MM.1S (cell line): ENCODE measurements at regions not wholly inside any gene's neighbourhood (a gene's known extent, or its start where the extent isn't known, plus 50 kb on each side); places are given as distances from the start of the nearest gene placed in this dataset.

Source experiments
- DNase-seq: peaks from one replicate; pipeline ENCODE4 v3.0.0-alpha.2; 2015
- H2AFZ ChIP-seq: fragments of 300-600 bp; sonication (generic); 2 replicates; pipeline ENCODE4 v1.6.0; 2016; ENCODE audit warnings: antibody characterized with exemption, low read length
- H3F3A ChIP-seq: fragments of 300-600 bp; sonication (generic); 2 replicates; pipeline ENCODE4 v1.6.1; 2016; ENCODE audit warnings: mild to moderate bottlenecking, antibody characterized with exemption, low read length, moderate library complexity, mixed read lengths; ENCODE audit not compliant: insufficient read depth
- H3K27ac ChIP-seq: fragments of 300-600 bp; sonication (generic); 2 replicates; pipeline ENCODE4 v1.5.1; 2016; ENCODE audit warnings: mild to moderate bottlenecking, low read length
- H3K27me3 ChIP-seq: fragments of 300-600 bp; sonication (generic); replicated peaks from 2 replicates; pipeline ENCODE4 v1.6.0; 2016; ENCODE audit warnings: low read length; ENCODE audit not compliant: insufficient read depth
- H3K36me3 ChIP-seq: fragments of 300-600 bp; sonication (generic); replicated peaks from 2 replicates; pipeline ENCODE4 v1.6.1; 2016; ENCODE audit warnings: mild to moderate bottlenecking, low read length, mixed read lengths; ENCODE audit not compliant: insufficient read depth
- H3K4me1 ChIP-seq: fragments of 300-600 bp; sonication (generic); 2 replicates; pipeline ENCODE4 v1.6.1; 2016; ENCODE audit warnings: low read length, mixed read lengths
- H3K4me2 ChIP-seq: fragments of 300-600 bp; sonication (generic); 2 replicates; pipeline ENCODE4 v1.6.0; 2016; ENCODE audit warnings: low read depth, low read length
- H3K4me3 ChIP-seq: fragments of 300-600 bp; sonication (generic); 2 replicates; pipeline ENCODE4 v1.5.1; 2016; ENCODE audit warnings: low read length, mixed read lengths
- H3K79me2 ChIP-seq: fragments of 300-600 bp; sonication (generic); 2 replicates; pipeline ENCODE4 v1.6.1; 2016; ENCODE audit warnings: mixed run types, low read length, mixed read lengths
- H3K9ac ChIP-seq: fragments of 300-600 bp; sonication (generic); 2 replicates; pipeline ENCODE4 v1.6.1; 2016; ENCODE audit warnings: low read length, mixed read lengths
- H3K9me2 ChIP-seq: fragments of 300-600 bp; sonication (generic); replicated peaks from 2 replicates; pipeline ENCODE4 v1.6.1; 2016; ENCODE audit warnings: mild to moderate bottlenecking, low read length, mixed read lengths; ENCODE audit not compliant: insufficient read depth
- H3K9me3 ChIP-seq: fragments of 300-600 bp; sonication (generic); replicated peaks from 2 replicates; pipeline ENCODE4 v1.6.1; 2016; ENCODE audit warnings: mild to moderate bottlenecking, low read length, mixed read lengths; ENCODE audit not compliant: insufficient read depth
- H4K20me1 ChIP-seq: fragments of 300-600 bp; sonication (generic); 2 replicates; pipeline ENCODE4 v1.6.1; 2016; ENCODE audit warnings: mild to moderate bottlenecking, low read length, moderate library complexity, mixed read lengths; ENCODE audit not compliant: insufficient read depth
- EZH2 ChIP-seq: fragments of 300-600 bp; sonication (generic); optimal IDR thresholded peaks from 2 replicates; pipeline ENCODE3; 2017; ENCODE audit warnings: low read depth, mild to moderate bottlenecking, antibody characterized with exemption, low read length, mixed read lengths
- EZH2phosphoT487 ChIP-seq: fragments of 300-600 bp; sonication (generic); IDR thresholded peaks from 2 replicates; pipeline ENCODE4 v1.6.1; 2018; ENCODE audit warnings: antibody characterized with exemption, low read length
- TF ChIP-seq, protein P1 (sequence below): fragments of 300-600 bp; sonication (generic); IDR thresholded peaks from 2 replicates; pipeline ENCODE4 v1.5.1; 2016; ENCODE audit warnings: antibody characterized with exemption, low read length, mixed read lengths

DNA sequence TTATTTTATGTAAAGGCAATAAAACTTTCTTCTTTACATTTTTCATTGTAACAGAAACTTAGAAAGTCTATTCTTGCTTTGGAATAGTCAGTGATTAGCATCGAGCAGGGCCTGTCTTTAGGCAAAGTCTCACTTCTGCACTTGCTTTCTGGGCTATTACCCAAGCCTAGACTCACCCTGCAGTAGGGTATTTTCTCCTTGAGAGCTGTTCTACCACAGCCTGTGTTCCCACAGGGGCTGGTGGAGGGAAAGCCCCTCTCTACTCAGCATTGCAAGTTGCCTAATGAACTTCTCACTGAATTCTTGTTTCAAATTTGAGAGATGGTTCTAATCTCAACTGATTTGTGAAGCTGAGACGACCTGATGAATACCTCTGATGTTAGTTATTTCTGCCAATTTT lies 111.7 kb upstream of the KLHL14 start:
- no peak overlapping the region for H3K27ac ChIP-seq
- DNase-seq: peak; percentile 15
- H3K9me2 ChIP-seq: no peaks in the 10 kb centered on the region
- no peaks in the 10 kb centered on the region for H3K79me2 ChIP-seq
- H3K4me1 ChIP-seq: peaks cover 18% of the 10 kb centered on the region
- no peaks in the 10 kb centered on the region for H3K36me3 ChIP-seq
- no peak overlapping the region for H3K9ac ChIP-seq
- no peaks in the 10 kb centered on the region for H3F3A ChIP-seq
- no peaks in the 10 kb centered on the region for H4K20me1 ChIP-seq
- no peak overlapping the region for H3K4me3 ChIP-seq
- no peaks in the 10 kb centered on the region for H3K9me3 ChIP-seq
- TF ChIP-seq EZH2: no peak
- TF ChIP-seq, protein P1, sequence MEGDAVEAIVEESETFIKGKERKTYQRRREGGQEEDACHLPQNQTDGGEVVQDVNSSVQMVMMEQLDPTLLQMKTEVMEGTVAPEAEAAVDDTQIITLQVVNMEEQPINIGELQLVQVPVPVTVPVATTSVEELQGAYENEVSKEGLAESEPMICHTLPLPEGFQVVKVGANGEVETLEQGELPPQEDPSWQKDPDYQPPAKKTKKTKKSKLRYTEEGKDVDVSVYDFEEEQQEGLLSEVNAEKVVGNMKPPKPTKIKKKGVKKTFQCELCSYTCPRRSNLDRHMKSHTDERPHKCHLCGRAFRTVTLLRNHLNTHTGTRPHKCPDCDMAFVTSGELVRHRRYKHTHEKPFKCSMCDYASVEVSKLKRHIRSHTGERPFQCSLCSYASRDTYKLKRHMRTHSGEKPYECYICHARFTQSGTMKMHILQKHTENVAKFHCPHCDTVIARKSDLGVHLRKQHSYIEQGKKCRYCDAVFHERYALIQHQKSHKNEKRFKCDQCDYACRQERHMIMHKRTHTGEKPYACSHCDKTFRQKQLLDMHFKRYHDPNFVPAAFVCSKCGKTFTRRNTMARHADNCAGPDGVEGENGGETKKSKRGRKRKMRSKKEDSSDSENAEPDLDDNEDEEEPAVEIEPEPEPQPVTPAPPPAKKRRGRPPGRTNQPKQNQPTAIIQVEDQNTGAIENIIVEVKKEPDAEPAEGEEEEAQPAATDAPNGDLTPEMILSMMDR: no peak
- TF ChIP-seq EZH2phosphoT487: no peak
- no peak overlapping the region for H3K4me2 ChIP-seq
- no peak overlapping the region for H2AFZ ChIP-seq
- H3K27me3 ChIP-seq: no peaks in the 10 kb centered on the region

DNA sequence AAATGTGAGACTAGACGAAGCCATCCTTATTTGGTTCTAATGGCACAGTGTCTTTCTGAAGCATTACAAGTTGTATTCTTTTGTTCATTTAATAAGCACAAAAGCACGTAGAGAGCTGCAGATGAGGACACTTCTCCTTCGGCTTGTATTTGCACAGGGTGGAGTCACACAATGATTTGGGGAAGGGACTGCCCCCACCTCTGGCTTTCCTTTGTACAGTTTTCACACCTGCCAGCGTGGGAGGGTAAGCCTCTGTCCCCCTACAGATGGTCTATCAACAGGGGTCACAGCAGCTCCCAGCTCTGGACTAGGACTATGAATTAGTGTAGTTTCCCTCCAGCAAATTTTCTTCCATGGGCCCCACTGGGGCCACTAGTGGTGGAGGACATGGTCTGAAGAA lies 108.2 kb upstream of the KLHL14 start:
- Histone ChIP-seq H3F3A (no peaks in the 10 kb centered on the region), H2AFZ (no peak overlapping the region), H3K9me2 (no peaks in the 10 kb centered on the region), H3K36me3 (no peaks in the 10 kb centered on the region), H3K9ac (no peak overlapping the region), H4K20me1 (no peaks in the 10 kb centered on the region), H3K4me3 (no peak overlapping the region), H3K9me3 (no peaks in the 10 kb centered on the region), H3K4me1 (peaks cover 22% of the 10 kb centered on the region), H3K4me2 (peak overlapping the region; percentile 13; the same call in 1 of the 2 replicates), H3K27me3 (no peaks in the 10 kb centered on the region), H3K79me2 (no peaks in the 10 kb centered on the region), H3K27ac (peak overlapping the region; percentile 13; the same call in 1 of the 2 replicates)
- TF ChIP-seq, protein P1: no peak
- TF ChIP-seq EZH2phosphoT487: no peak
- no peak for TF ChIP-seq EZH2
- no peak for DNase-seq

DNA sequence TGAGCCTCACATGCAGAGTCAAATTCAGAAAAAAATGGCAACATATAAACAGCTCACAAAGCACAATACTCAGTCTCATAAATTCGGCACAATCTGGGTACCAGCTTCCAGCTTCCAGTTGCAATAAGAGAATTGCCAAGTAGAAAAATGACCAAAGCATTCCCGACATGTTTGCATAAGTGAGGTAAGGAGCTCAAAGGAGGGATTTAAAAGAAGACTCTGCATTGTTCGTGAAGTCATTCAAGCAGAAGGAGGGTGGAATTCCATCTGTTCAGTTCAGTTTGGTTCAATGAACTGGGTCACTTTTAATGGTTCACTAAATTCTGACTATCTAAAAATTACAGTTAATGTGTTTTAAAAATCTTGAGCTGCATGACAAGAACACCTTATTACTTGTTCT lies 106.7 kb upstream of the KLHL14 start:
- TF ChIP-seq EZH2phosphoT487 (no peak), EZH2 (no peak)
- Histone ChIP-seq H3K27me3 (no peaks in the 10 kb centered on the region), H3K27ac (no peak overlapping the region), H2AFZ (no peak overlapping the region; the same call in 1 of the 2 replicates), H3K4me3 (no peak overlapping the region), H3K9me2 (no peaks in the 10 kb centered on the region), H3K9me3 (no peaks in the 10 kb centered on the region), H3K4me1 (peaks cover 22% of the 10 kb centered on the region), H4K20me1 (no peaks in the 10 kb centered on the region), H3K79me2 (no peaks in the 10 kb centered on the region), H3K4me2 (no peak overlapping the region), H3K9ac (no peak overlapping the region), H3F3A (no peaks in the 10 kb centered on the region), H3K36me3 (no peaks in the 10 kb centered on the region)
- DNase-seq: no peak

DNA sequence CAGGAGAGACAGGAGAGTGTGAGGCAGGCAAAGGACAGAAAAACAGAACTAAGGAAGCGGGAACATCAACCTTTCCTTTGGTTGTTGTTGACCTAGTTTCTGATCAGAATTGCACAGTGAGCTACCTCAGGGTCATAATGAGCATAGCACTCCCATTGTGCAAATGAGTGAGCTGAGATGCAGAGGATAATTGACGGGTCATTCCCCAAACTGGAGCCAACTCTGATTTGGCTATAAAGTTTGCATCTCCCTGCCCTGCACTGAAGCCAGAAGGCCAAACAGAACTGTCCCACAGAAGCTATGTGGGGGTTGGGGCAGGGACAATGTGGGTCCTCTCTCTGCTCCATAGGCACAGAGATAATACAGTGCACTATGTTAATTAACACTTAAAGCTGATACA lies 105.6 kb upstream of the KLHL14 start:
- H4K20me1 ChIP-seq: no peaks in the 10 kb centered on the region
- H3K9me3 ChIP-seq: no peaks in the 10 kb centered on the region
- no peaks in the 10 kb centered on the region for H3K27me3 ChIP-seq
- TF ChIP-seq EZH2 (no peak), EZH2phosphoT487 (no peak)
- TF ChIP-seq, protein P1: no peak
- peaks cover 22% of the 10 kb centered on the region for H3K4me1 ChIP-seq
- H2AFZ ChIP-seq: no peak overlapping the region
- H3K4me3 ChIP-seq: no peak overlapping the region
- no peak overlapping the region for H3K4me2 ChIP-seq
- no peak overlapping the region for H3K27ac ChIP-seq
- H3K36me3 ChIP-seq: no peaks in the 10 kb centered on the region
- H3F3A ChIP-seq: no peaks in the 10 kb centered on the region
- no peaks in the 10 kb centered on the region for H3K9me2 ChIP-seq
- H3K79me2 ChIP-seq: no peaks in the 10 kb centered on the region
- H3K9ac ChIP-seq: no peak overlapping the region
- no peak for DNase-seq
